ENCODE measurements at regions not wholly inside any gene's neighbourhood (a gene's known extent, or its start where the extent isn't known, plus 50 kb on each side); places are given as distances from the start of the nearest gene placed in this dataset.

DNA sequence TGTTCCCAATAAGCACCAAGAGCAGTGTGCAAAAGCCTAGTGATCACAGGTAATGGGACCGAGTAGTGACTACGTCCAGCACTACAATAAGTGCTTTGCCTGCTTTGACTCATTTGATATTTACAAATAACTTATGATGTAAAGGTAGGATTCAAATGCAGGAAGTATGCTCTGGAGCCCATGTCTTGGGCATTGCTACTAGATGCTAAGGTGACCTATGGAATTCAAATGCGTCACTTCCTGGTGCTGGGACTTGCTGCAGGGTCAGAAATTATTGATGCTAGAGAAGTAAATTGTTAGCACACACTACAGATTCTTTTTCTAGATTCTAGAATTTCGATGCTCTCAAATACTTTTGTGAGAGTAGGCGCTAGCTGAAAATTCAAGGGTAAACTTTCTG, 101.2 kb upstream of the TSC22D2 start:
- no peaks in the 10 kb centered on the region for H3K36me3 ChIP-seq
- H3K4me3 ChIP-seq, result no peak overlapping the region
- H3K27ac ChIP-seq, result no peak overlapping the region
- no peak for TF ChIP-seq Cebpa-rat (IDR thresholded peaks at IDR 0.05)
- H3K9ac ChIP-seq, result no peak overlapping the region
- H3K27me3 ChIP-seq, result no peaks in the 10 kb centered on the region
- no peaks in the 10 kb centered on the region for H3K9me3 ChIP-seq
- H4K20me1 ChIP-seq, result no peaks in the 10 kb centered on the region
- no peak overlapping the region for H3K4me2 ChIP-seq
- H3K4me1 ChIP-seq, result no peaks in the 10 kb centered on the region

DNA sequence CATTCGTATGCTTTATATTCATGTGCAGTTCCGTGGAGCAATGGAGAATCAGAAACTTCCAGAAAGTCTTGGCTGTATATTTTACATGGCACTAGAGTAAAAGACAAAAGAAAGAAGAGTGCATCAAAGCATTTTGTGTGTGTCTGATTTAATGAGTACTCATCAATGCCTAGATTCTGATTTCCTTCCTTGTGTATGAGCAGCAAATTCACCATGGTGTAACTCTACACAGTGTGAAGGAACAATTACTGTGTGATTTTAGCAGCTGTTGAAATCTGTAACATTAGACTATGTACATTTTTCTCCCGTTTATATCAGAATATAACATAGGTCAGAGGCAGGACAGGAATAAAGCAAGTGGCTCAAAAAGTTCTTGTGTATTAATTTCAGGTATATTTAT, 102.0 kb upstream of the TSC22D2 start:
- H3K27me3 ChIP-seq, result no peaks in the 10 kb centered on the region
- no peaks in the 10 kb centered on the region for H3K36me3 ChIP-seq
- no peak overlapping the region for H3K27ac ChIP-seq
- H3K4me2 ChIP-seq, result no peak overlapping the region
- no peak overlapping the region for H3K4me3 ChIP-seq
- H3K9me3 ChIP-seq, result no peaks in the 10 kb centered on the region
- no peaks in the 10 kb centered on the region for H3K4me1 ChIP-seq
- no peak overlapping the region for H3K9ac ChIP-seq
- no peak for TF ChIP-seq Cebpa-rat (IDR thresholded peaks at IDR 0.05)
- no peaks in the 10 kb centered on the region for H4K20me1 ChIP-seq

DNA sequence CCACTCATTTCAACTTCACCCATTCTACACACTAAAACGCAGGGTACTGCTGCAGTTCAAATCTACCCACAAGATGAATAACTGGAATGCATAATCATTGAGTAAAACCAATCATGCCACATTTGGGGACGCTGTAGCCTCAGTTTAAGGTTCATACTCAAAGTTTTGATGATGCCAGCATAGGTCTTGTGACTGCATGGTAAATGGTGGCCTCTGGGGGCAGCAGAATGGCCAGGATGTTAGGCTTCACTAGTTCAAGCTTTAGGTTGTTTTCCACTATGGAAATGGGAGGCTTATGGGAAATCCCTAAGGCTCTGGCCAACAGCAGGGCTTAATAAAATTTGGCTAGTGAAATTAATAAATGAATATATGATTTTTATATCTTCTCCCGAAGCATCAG, 104.3 kb upstream of the TSC22D2 start:
- H3K4me2 ChIP-seq, result no peak overlapping the region
- no peaks in the 10 kb centered on the region for H3K36me3 ChIP-seq
- H3K9me3 ChIP-seq, result no peaks in the 10 kb centered on the region
- no peak overlapping the region for H3K9ac ChIP-seq
- TF ChIP-seq Cebpa-rat (IDR thresholded peaks at IDR 0.05), result no peak
- no peak overlapping the region for H3K4me3 ChIP-seq
- no peaks in the 10 kb centered on the region for H3K27me3 ChIP-seq
- no peak overlapping the region for H3K27ac ChIP-seq
- H4K20me1 ChIP-seq, result no peaks in the 10 kb centered on the region
- no peaks in the 10 kb centered on the region for H3K4me1 ChIP-seq

DNA sequence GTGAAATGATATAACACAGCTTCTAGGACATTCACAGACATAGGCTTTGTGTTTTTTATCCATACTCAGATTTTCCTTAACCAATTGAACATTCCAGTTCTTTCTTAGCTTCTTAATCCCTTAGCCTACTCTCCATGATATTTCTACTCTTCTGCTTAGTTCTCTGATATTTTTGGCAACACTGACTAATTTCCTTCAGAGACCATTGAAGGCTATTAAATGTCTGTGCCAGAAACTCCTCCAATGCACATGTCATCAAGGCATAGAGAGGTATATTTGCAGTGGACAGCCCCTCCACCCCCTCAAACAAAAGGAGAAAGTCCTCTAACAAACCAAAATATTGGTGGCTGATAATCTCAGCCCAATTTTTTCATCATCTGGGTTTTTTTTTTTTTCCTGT, 105.9 kb upstream of the TSC22D2 start:
- Histone ChIP-seq H3K27ac (no peak overlapping the region), H3K4me1 (no peaks in the 10 kb centered on the region), H3K4me3 (no peak overlapping the region), H3K4me2 (no peak overlapping the region), H3K9ac (no peak overlapping the region), H3K27me3 (no peaks in the 10 kb centered on the region), H3K9me3 (no peaks in the 10 kb centered on the region), H3K36me3 (no peaks in the 10 kb centered on the region), H4K20me1 (no peaks in the 10 kb centered on the region)
- no peak for TF ChIP-seq Cebpa-rat (IDR thresholded peaks at IDR 0.05)

- Histone ChIP-seq H3K27ac (no peak overlapping the region), H3K9me3 (no peaks in the 10 kb centered on the region), H3K9ac (no peak overlapping the region), H3K4me3 (no peak overlapping the region), H3K4me1 (no peaks in the 10 kb centered on the region), H3K4me2 (no peak overlapping the region), H4K20me1 (no peaks in the 10 kb centered on the region), H3K27me3 (no peaks in the 10 kb centered on the region), H3K36me3 (no peaks in the 10 kb centered on the region)
- no peak for TF ChIP-seq Cebpa-rat (IDR thresholded peaks at IDR 0.05)
These were observed 107.1 kb upstream of the TSC22D2 start for GRCh38 chr3:150300852-150301517.

DNA sequence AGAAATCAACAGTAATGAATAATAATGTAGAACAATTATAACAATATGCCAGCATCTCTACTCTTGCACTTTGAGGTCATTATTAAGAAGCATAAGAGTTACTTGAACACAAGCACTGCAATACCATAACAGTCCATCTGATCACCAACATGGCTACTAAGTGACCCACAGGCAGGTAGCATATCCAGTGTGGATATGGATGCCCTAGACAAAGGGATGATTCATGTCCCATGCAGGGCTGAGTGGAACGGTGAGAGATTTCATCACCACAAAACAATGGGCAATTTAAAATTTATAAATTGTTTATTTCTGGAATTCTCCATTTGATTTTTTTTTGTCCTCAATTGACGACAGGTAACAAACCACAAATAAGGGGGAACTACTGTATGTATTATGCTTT, 107.7 kb upstream of the TSC22D2 start:
- no peaks in the 10 kb centered on the region for H4K20me1 ChIP-seq
- H3K9me3 ChIP-seq, result no peaks in the 10 kb centered on the region
- no peaks in the 10 kb centered on the region for H3K4me1 ChIP-seq
- TF ChIP-seq Cebpa-rat (IDR thresholded peaks at IDR 0.05), result no peak
- H3K27me3 ChIP-seq, result no peaks in the 10 kb centered on the region
- H3K36me3 ChIP-seq, result no peaks in the 10 kb centered on the region
- H3K27ac ChIP-seq, result no peak overlapping the region
- no peak overlapping the region for H3K4me3 ChIP-seq
- H3K4me2 ChIP-seq, result no peak overlapping the region
- no peak overlapping the region for H3K9ac ChIP-seq

- no peak for TF ChIP-seq Cebpa-rat (IDR thresholded peaks at IDR 0.05)
- Histone ChIP-seq H3K4me1 (no peaks in the 10 kb centered on the region), H3K4me3 (no peak overlapping the region), H3K4me2 (no peak overlapping the region), H3K27me3 (no peaks in the 10 kb centered on the region), H3K9me3 (no peaks in the 10 kb centered on the region), H4K20me1 (no peaks in the 10 kb centered on the region), H3K9ac (no peak overlapping the region), H3K36me3 (no peaks in the 10 kb centered on the region), H3K27ac (no peak overlapping the region)
These were observed 108.9 kb upstream of the TSC22D2 start for GRCh38 chr3:150299201-150299600.

- TF ChIP-seq Cebpa-rat (IDR thresholded peaks at IDR 0.05), result no peak
- Histone ChIP-seq H3K27me3 (no peaks in the 10 kb centered on the region), H3K4me3 (no peak overlapping the region), H3K9me3 (no peaks in the 10 kb centered on the region), H3K4me2 (no peak overlapping the region), H3K27ac (no peak overlapping the region), H3K36me3 (no peaks in the 10 kb centered on the region), H3K9ac (no peak overlapping the region), H4K20me1 (no peaks in the 10 kb centered on the region), H3K4me1 (no peaks in the 10 kb centered on the region)
These were observed 111.1 kb upstream of the TSC22D2 start for GRCh38 chr3:150296966-150297365.

DNA sequence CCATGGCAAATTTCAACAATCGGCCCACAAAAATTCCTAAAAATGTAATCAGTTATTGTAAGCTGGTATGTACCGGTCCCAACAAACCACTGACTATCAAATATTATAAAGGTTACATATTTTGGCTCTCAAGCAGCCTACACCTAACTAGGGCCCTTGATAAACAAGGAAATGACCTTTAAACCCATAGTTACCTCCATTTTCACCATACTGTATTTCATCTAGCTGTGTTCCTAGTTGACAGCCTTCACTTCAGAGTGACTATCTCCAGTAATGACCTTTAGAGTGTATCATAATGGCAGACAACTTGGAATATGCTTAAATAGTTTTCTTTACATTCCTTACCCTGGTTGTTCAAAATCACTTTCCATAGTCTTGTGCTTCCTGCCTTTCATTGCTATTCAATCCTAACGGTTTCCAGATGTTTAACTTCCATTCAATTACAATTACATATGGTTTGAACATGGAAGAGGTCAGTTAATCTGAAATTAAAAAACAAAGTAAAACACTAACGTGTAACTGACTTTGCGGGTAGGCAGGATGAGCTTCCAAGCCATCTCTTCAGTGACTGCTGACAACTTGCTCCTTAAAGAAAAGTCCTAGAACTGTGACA, 111.9 kb upstream of the TSC22D2 start:
- no peaks in the 10 kb centered on the region for H3K36me3 ChIP-seq
- no peaks in the 10 kb centered on the region for H3K9me3 ChIP-seq
- no peak overlapping the region for H3K4me3 ChIP-seq
- no peaks in the 10 kb centered on the region for H4K20me1 ChIP-seq
- H3K4me2 ChIP-seq, result no peak overlapping the region
- TF ChIP-seq Cebpa-rat (IDR thresholded peaks at IDR 0.05), result no peak
- H3K27me3 ChIP-seq, result no peaks in the 10 kb centered on the region
- H3K4me1 ChIP-seq, result no peaks in the 10 kb centered on the region
- H3K27ac ChIP-seq, result no peak overlapping the region
- H3K9ac ChIP-seq, result no peak overlapping the region

GRCh38 chr3:150293401-150294001, 114.6 kb upstream of the TSC22D2 start:
- H3K27ac ChIP-seq, result no peak overlapping the region
- H3K9me3 ChIP-seq, result no peaks in the 10 kb centered on the region
- H3K27me3 ChIP-seq, result no peaks in the 10 kb centered on the region
- no peaks in the 10 kb centered on the region for H4K20me1 ChIP-seq
- H3K9ac ChIP-seq, result no peak overlapping the region
- H3K36me3 ChIP-seq, result no peaks in the 10 kb centered on the region
- H3K4me3 ChIP-seq, result no peak overlapping the region
- H3K4me1 ChIP-seq, result no peaks in the 10 kb centered on the region
- no peak overlapping the region for H3K4me2 ChIP-seq
- TF ChIP-seq Cebpa-rat (IDR thresholded peaks at IDR 0.05), result no peak

All from BLaER1 (cell line).